ENCODE measurements at regions not wholly inside any gene's neighbourhood (a gene's known extent, or its start where the extent isn't known, plus 50 kb on each side); places are given as distances from the start of the nearest gene placed in this dataset.

DNA sequence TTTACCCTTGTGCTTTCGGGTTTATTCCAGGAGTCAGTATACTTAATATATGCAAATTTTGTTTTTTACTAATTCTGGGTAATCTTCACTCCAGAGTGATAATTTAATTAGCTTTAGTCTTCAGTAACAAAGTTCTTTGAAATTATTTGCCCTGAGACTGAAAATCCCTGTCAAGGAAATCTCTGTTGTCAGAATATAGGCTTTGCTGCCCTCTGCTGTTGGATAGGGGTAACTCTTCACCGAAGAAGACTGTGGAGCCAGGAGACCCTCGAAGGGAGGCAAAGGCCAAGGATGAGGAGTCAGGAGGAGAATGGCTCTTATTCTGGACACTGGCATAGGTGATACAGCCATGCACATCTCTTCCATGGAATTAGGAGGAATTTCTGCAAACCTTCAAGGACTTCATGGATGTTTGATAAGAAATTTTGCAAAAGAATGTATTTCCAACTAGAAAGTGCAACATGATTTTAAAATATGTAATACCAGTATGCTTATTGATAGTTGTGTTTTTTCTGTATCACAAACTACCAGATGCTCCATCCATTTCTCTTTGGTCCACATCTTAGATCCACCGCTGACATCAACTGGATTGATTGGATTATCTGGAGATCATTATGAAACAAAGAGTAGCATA is 182.3 kb downstream of the RDH14 start:
- peak; percentile 28 for DNase-seq (ENCODE audit: low spot score)

DNA sequence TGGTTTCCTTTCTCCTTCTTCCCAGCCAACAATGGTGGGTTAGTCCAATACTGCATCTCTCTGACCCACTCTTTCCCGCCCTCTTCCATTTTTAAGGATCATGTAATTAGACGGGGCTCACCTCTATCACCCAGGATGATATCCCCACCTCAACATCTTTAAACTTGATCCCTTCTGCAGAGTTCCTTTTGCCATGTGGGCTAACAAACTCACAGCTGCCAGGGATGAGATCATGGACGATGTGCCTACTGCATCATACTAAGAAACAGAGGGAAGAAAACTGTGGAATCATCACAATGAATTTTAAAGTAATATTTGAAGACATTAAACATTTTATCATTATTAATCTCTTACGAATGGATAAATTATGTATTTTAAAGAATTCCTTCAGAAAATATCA is 183.5 kb downstream of the RDH14 start:
- DNase-seq (ENCODE audit: low spot score), result no peak

GRCh38 chr2:18373664-18374063 is 186.8 kb downstream of the RDH14 start:
- no peak for DNase-seq (ENCODE audit: low spot score)

DNA sequence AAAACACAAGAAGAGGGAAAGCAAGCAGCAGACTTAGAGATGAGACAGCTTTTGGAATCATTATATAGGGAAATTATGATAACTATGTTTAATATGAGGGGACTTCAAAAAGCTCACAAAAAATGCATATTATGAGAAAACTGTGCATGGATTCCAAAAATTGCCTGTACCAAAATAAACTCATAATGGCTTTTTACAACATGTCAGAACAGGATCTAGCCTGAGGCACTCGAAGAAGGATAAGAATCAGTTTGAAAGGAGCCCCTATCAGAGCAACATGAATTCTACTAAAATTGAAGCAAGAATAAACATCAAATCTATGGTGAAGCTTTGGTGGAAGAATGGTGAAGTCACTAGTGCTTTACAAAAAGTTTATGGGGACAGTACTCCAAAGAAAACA is 187.4 kb downstream of the RDH14 start:
- DNase-seq (ENCODE audit: low spot score), result no peak

DNA sequence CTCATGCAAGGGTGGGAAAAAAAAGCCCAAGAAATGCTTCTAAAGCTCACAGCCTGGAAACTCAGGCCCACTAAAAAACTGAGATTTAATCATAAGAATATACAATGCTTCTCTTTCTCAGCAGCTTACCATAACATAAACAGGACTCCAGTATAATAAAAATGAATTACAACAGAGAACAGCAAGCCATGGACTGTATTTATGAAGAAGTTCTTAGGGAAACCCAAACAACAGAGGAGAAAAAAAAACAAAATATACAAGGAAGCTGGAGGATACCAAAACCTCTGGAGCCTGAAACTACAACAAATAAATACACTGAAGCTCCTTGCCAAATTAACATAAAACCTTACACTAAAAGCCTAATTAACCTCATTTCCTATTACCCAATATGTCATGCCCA is 187.8 kb downstream of the RDH14 start:
- DNase-seq (ENCODE audit: low spot score), result no peak

DNA sequence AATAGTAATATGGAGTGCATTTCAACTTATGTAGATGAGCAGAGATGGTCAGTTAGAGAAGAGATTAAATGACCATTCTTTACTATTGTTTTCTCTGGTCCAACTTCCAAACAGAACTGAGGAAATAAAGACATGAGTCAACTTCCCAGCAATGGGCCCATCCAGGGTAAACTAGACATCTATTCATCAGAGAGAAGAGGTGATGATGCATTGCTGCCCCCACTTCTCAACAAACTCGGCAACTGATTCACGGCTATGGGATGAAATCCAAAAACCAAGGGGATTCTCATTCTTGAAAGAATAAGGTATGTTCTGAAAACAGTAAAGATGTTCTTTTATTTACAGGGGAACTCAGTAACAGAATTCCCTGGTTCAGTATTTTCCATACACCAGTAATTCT is 190.7 kb downstream of the RDH14 start:
- DNase-seq (ENCODE audit: low spot score), result no peak

DNA sequence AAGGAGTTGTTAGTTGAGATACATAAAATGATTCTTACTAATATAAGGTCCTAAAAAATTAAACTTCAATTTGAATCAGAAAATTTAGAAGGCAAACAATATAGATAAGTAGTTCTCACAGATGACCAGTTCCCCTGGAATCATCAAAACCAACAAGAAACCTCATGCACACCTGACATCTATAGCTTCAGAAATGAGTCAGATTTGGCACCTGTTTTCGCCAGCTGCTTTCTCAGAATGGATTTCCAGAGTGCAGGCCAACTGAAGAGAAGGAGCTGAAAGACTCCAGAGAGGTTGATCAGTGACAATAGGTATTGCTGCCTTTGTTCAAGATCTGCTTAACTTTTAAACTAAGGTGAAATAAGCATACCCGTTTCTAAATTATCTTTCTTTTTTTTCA is 192.4 kb downstream of the RDH14 start:
- no peak for DNase-seq (ENCODE audit: low spot score)

DNA sequence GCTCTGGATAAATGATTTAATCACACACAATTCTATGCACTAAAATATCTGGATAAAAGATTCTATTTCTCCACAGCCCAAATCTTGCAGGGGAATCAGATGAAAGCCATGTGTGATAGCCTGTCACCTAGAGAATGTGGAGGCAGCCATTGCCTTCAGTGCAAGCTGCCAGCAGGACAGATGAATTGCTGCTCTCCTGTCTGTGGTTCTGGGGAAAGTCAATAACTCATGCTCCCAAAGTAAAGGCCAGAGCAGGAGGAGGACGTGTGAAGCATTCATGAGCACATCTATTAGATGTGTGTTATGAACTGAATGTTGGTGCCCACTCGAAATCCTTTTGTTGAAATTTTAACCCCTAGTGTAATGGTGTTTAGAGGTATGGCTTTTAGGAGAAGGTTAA is 195.1 kb downstream of the RDH14 start:
- DNase-seq (ENCODE audit: low spot score), result no peak

DNA sequence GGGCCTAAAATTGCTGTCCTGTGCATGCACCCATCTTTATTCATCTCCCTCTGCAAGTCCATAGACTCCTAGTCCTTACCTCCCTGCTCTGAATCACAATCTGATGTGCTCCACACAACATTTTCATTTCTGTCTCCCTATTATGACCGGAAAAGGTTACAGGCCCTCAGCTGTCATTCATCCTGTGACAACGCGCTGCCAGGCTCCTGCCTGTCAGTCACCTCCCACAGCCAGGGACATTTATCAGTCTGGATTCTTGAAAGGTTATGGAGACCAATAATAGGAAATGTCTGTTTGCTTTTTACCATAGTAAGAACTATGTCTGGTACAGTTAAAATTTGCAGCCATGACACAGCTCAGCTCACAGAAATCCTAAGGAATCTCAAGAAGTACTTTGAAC is 197.1 kb downstream of the RDH14 start:
- DNase-seq (ENCODE audit: low spot score), result no peak

DNA sequence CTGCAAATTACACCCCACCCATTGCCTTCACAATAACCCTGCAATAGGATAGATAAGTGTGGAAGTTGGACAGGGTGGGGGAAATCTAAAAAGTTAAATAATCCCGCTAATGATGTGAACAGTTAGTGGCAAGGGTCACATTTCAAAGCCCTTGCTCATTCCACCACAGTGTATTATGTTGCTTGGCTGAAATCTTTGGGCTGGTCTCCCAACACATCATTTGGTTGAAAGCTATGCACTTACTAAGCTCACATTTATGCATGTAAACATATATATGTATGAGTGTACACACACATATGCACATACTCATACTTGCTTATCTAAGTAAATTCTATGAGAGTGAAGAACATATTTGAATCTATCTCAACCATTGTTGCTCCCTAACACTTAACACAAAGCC is 197.8 kb downstream of the RDH14 start:
- DNase-seq (ENCODE audit: low spot score), result peak; percentile 49

- no peak for DNase-seq (ENCODE audit: low spot score)
Measured at GRCh38 chr2:18357537-18357936, 202.9 kb downstream of the RDH14 start.

- DNase-seq (ENCODE audit: low spot score), result no peak
Measured at GRCh38 chr2:18356676-18357075, 203.8 kb downstream of the RDH14 start.

- no peak for DNase-seq (ENCODE audit: low spot score)
Measured at GRCh38 chr2:18349421-18349820, 211.0 kb downstream of the RDH14 start.

DNA sequence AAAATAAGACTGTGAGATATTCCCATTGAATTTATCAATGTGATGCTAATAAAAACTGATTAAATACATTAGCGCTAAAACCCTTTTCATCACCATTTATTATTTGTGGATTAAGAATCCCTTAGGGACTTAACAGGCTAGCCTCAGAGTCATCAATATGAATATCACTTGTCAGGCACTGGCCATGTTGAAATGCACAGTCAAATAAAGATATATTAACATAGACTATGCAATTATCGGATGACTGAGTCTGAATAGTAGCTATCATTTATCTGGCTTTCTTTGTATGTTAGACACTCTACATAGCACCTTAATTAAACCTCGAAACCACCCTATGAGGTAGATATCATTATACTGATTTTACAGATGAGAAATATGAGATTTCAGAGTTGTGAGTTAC is 213.6 kb downstream of the RDH14 start:
- DNase-seq (ENCODE audit: low spot score), result no peak

GRCh38 chr2:18346344-18346743 is 214.1 kb downstream of the RDH14 start:
- no peak for DNase-seq (ENCODE audit: low spot score)

GRCh38 chr2:18345848-18346247 is 214.6 kb downstream of the RDH14 start:
- DNase-seq (ENCODE audit: low spot score), result no peak

DNA sequence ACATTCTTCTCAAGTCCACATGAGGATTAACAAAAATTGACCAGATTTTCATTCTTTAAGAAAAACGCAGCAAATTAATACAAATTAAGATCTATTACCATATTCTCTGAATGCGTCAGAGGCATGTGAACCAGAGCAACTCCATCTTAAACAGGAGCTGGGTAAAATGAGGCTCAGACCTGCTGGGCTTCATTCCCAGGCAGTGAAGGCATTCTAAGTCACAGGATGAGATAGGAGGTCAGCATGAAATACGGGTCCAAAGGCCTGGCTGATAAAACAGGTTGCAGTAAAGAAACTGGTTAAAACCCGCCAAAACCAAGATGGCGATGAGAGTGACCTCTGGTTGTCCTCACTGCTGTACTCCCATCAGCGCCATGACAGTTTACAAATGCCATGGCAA is 217.6 kb downstream of the RDH14 start:
- DNase-seq (ENCODE audit: low spot score), result no peak

GRCh38 chr2:18339326-18339725 is 221.1 kb downstream of the RDH14 start:
- peak; percentile 16 for DNase-seq (ENCODE audit: low spot score)

DNA sequence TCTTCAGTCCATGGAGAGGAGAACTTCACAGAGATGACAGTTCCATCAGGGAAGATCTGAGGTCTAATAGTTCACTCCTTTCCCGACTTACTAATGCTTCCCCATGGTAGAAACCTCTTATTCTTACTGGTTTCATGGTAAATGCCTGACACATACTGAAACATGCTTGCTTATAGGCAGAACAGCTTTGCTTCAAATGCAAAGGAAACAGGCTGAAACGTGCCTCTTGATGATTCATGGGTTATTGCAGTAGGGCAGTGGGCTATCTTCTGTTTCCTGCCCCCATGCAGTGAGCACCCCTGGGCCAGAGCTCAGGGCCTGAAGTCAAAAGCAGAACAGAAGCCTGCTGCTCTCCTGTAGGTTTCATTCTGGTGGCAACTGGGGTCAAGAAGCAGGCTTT is 223.5 kb downstream of the RDH14 start:
- no peak for DNase-seq (ENCODE audit: low spot score)

DNA sequence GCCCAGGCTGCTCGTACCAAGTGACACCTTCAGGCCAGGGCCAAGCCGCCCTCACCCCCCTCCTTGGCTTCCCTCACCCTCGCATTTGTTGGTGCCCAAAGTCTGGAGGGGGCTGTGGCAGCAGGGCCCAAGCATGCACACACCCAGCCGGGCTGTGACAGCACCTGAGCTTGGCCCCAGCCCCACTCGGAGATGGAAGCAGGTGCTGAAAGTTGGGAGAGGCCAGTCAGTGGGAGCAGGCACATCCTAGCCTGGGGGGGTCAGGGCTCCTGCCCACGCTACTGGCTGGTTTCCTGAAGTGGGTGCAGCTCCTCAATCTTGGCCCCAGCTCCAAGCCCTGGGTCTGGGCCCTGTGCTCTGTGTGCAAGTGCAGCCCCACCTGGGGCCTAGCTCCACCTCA is 228.0 kb downstream of the RDH14 start:
- no peak for DNase-seq (ENCODE audit: low spot score)

DNA sequence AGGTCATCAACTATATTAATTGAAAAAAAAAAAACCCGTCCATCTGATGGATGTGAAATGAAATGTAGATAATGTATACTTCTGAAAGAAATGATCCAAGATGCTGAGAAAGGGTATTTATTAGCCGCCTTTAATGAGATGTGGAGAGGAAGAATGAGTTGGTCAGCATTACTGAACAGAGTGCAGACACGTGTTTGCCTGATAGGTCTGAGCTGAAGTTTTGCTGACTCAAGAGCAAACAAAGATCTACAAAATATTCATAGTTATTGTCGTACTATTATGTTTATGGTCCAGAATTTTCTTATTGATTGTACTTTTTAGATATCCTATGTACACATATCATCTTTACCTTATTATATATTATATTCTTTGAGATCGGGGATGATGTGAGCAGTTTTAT is 235.3 kb downstream of the RDH14 start:
- no peak for DNase-seq (ENCODE audit: low spot score)

DNA sequence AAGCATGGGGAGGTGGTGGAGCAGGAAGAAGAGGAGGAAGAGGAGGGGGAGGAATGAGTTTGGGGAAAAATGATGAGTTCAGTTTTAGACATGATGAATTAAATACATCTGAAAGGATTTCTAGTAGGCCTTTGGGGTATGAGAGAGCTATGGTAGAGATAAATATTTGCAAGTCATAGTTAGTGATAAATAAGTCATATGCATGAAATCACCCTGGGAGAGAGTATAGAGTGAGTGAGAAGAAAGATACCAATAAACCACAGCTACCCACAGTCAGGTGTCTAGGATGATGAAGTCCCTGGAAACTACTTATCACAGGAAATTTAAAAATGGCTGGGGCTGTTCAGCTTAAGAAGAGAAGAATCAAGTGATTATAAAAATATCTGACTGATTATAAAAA is 240.5 kb downstream of the RDH14 start:
- DNase-seq (ENCODE audit: low spot score), result no peak

DNA sequence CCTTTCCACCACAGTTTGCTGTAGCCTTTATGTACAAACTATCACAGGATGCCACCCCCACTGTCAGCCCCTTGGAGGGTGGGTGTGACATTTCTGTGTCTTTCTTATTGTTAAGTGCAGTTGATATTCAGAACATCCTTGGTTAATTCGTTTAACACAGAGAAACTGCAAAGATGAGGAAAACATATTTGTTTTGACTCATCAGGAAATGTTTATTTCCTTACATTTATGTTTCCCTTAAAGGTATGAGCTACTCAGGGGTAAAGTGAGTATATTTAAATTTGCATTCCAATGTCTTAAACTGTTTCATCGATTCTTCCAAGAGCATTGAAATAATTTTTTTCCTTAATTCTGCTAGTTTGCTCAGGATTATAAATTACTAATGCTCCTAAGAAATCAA is 243.4 kb downstream of the RDH14 start:
- DNase-seq (ENCODE audit: low spot score), result no peak

DNA sequence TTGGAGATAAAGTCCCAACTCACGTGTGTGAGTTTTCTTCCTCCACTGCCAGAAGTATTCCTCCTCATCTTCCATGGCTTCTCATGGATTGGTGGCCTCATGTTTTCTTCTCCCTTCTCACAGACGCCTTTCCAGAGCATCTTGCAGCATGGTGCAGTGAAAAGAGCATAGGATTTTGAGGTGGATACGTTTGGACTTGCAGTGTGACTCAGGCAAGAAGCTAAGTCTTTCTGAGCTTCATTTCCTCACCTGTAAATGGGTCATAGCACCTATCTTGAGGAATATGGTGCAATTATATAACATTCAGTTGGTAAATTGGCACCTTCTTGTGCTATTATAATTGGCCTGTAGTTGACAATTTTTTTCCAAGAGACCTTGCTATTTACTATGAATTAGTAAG is 247.6 kb downstream of the RDH14 start:
- no peak for DNase-seq (ENCODE audit: low spot score)
